Neuronal stem cell (in vitro differentiated cells): ENCODE measurements at regions not wholly inside any gene's neighbourhood (a gene's known extent, or its start where the extent isn't known, plus 50 kb on each side); places are given as distances from the start of the nearest gene placed in this dataset.

Source experiments
- DNase-seq: peaks from one replicate; pipeline ENCODE4 v3.0.0-alpha.2; 2013; ENCODE audit warnings: low spot score
- H2AFZ ChIP-seq: one replicate; pipeline ENCODE4 v1.6.1; 2013; ENCODE audit warnings: mild to moderate bottlenecking, low read length, inconsistent platforms
- H2AK5ac ChIP-seq: 2 replicates; pipeline ENCODE4 v1.6.1; 2013; ENCODE audit warnings: low read depth, mild to moderate bottlenecking, inconsistent platforms, low read length, moderate library complexity, mixed read lengths
- H2BK120ac ChIP-seq: 2 replicates; pipeline ENCODE4 v1.6.1; 2013; ENCODE audit warnings: low read depth, mild to moderate bottlenecking, inconsistent platforms, low read length, moderate library complexity, mixed read lengths
- H2BK12ac ChIP-seq: one replicate; pipeline ENCODE4 v1.6.1; 2013; ENCODE audit warnings: low read length, inconsistent platforms
- H2BK15ac ChIP-seq: 2 replicates; pipeline ENCODE4 v1.6.1; 2013; ENCODE audit warnings: mild to moderate bottlenecking, low read length, inconsistent platforms, mixed read lengths
- H2BK5ac ChIP-seq: one replicate; pipeline ENCODE4 v1.6.1; 2013; ENCODE audit warnings: inconsistent platforms, mild to moderate bottlenecking, low read length, moderate library complexity
- H3K14ac ChIP-seq: one replicate; pipeline ENCODE4 v1.6.1; 2013; ENCODE audit warnings: low read length, inconsistent platforms
- H3K18ac ChIP-seq: 2 replicates; pipeline ENCODE4 v1.6.1; 2013; ENCODE audit warnings: low read length, inconsistent platforms
- H3K23ac ChIP-seq: 2 replicates; pipeline ENCODE4 v1.6.1; 2013; ENCODE audit warnings: low read depth, mild to moderate bottlenecking, mixed read lengths, low read length, inconsistent platforms; ENCODE audit not compliant: poor library complexity
- H3K27ac ChIP-seq: replicated peaks from 3 replicates; pipeline ENCODE4 v1.5.1; 2013; ENCODE audit warnings: low read length, inconsistent platforms
- H3K27me3 ChIP-seq, 3 experiments: 2 replicates each; pipeline ENCODE4 v1.6.1; 2013; ENCODE audit warnings: low read length in 3 of 3, mild to moderate bottlenecking in 2 of 3, inconsistent platforms in 1 of 3, low read depth in 1 of 3, mixed read lengths in 1 of 3, moderate library complexity in 1 of 3; ENCODE audit not compliant: control insufficient read depth in 3 of 3, insufficient read depth in 3 of 3
- H3K36me3 ChIP-seq, 2 donors: replicated peaks in 1 of 2; 2 replicates each; pipeline ENCODE4 v1.6.1; 2013; ENCODE audit warnings: low read length in 2 of 2; ENCODE audit not compliant: control insufficient read depth in 2 of 2, insufficient read depth in 2 of 2
- H3K4ac ChIP-seq: 2 replicates; pipeline ENCODE4 v1.6.1; 2013; ENCODE audit warnings: inconsistent platforms, mild to moderate bottlenecking, low read length, moderate library complexity
- H3K4me1 ChIP-seq, 2 donors: 1 replicate in 1 of 2; 2 replicates in 1 of 2; pipeline ENCODE4 v1.6.1; 2013; ENCODE audit warnings: low read length in 2 of 2, low read depth in 1 of 2; ENCODE audit not compliant: control insufficient read depth in 2 of 2, insufficient read depth in 1 of 2
- H3K4me2 ChIP-seq: one replicate; pipeline ENCODE4 v1.6.1; 2013; ENCODE audit warnings: mild to moderate bottlenecking, low read length, inconsistent platforms; ENCODE audit not compliant: insufficient read depth, poor library complexity, severe bottlenecking
- H3K4me3 ChIP-seq, 2 donors: 2 replicates each; pipeline ENCODE4 v1.5.1; 2013; ENCODE audit warnings: low read length in 2 of 2, mild to moderate bottlenecking in 2 of 2, inconsistent platforms in 1 of 2, moderate library complexity in 1 of 2
- H3K79me1 ChIP-seq: one replicate; pipeline ENCODE4 v1.6.1; 2013; ENCODE audit warnings: low read depth, mild to moderate bottlenecking, inconsistent platforms, low read length, moderate library complexity
- H3K9ac ChIP-seq: one replicate; pipeline ENCODE4 v1.6.1; 2013; ENCODE audit warnings: mild to moderate bottlenecking, low read depth, low read length, inconsistent platforms; ENCODE audit not compliant: poor library complexity
- H3K9me3 ChIP-seq, 2 donors: replicated peaks in 1 of 2; 2 replicates each; pipeline versions ENCODE3 to v1.6.1; 2013; ENCODE audit warnings: low read length in 2 of 2, mild to moderate bottlenecking in 2 of 2, inconsistent platforms in 1 of 2, low read depth in 1 of 2, mixed read lengths in 1 of 2, moderate library complexity in 1 of 2; ENCODE audit not compliant: control insufficient read depth in 2 of 2, insufficient read depth in 1 of 2
- H4K8ac ChIP-seq: one replicate; pipeline ENCODE4 v1.6.1; 2013; ENCODE audit warnings: low read depth, mild to moderate bottlenecking, inconsistent platforms, low read length, moderate library complexity
- H4K91ac ChIP-seq: one replicate; pipeline ENCODE4 v1.6.1; 2013; ENCODE audit warnings: low read length, low read depth, mild to moderate bottlenecking, inconsistent platforms; ENCODE audit not compliant: poor library complexity
- WGBS, 2 donors: extraction: QIAGEN DNeasy Blood & Tissue Kit; methylation state at CpG; one replicate each; pipeline ENCODE4 v1.1.7; 2013; ENCODE audit warnings: missing lambda C conversion rate in 2 of 2, mixed read lengths in 1 of 2; ENCODE audit not compliant: insufficient read length in 2 of 2, insufficient replicate concordance in 1 of 2; ENCODE audit errors: extremely low coverage in 2 of 2; 5-methylcytosine and 5-hydroxymethylcytosine counted together

- DNase-seq, result no peak
- no peak overlapping the region for H3K23ac ChIP-seq
- H2BK120ac ChIP-seq, result no peak overlapping the region
- no peaks in the 10 kb centered on the region for H3K36me3 ChIP-seq
- no CpG with 5 or more reads among the region's 5 CpGs for WGBS, 2 donors
- no peak overlapping the region for H3K18ac ChIP-seq
- no peak overlapping the region for H2BK12ac ChIP-seq
- H3K4me3 ChIP-seq, result no peak overlapping the region
- H3K27ac ChIP-seq, result no peak overlapping the region
- H2BK5ac ChIP-seq, result no peak overlapping the region
- H2AK5ac ChIP-seq, result no peak overlapping the region
- no peaks in the 10 kb centered on the region for H3K9me3 ChIP-seq
- no peak overlapping the region for H3K4ac ChIP-seq
- no peak overlapping the region for H4K91ac ChIP-seq
- H3K27me3 ChIP-seq, result no peaks in the 10 kb centered on the region
- H3K14ac ChIP-seq, result no peak overlapping the region
- H2AFZ ChIP-seq, result no peak overlapping the region
- peaks cover 0 to 4% of the 10 kb centered on the region in 2 donors for H3K4me1 ChIP-seq
- no peak overlapping the region for H2BK15ac ChIP-seq
- H3K79me1 ChIP-seq, result no peaks in the 10 kb centered on the region
- no peak overlapping the region for H3K4me2 ChIP-seq
- no peak overlapping the region for H3K9ac ChIP-seq
- no peak overlapping the region for H4K8ac ChIP-seq
Measured at GRCh38 chr5:68441309-68442073, 225.9 kb downstream of the PIK3R1 start.

GRCh38 chr5:68443091-68443490 lies 227.5 kb downstream of the PIK3R1 start:
- H4K8ac ChIP-seq, result no peak overlapping the region
- H3K4me1 ChIP-seq, result peaks cover 0 to 3% of the 10 kb centered on the region in 2 donors
- no peak overlapping the region for H2AFZ ChIP-seq
- WGBS, 2 donors, result no CpG with 5 or more reads among the region's 4 CpGs
- H3K18ac ChIP-seq, result no peak overlapping the region
- H3K4ac ChIP-seq, result no peak overlapping the region
- H2BK12ac ChIP-seq, result no peak overlapping the region
- no peaks in the 10 kb centered on the region for H3K36me3 ChIP-seq
- H3K79me1 ChIP-seq, result no peaks in the 10 kb centered on the region
- H2AK5ac ChIP-seq, result no peak overlapping the region
- no peak overlapping the region for H2BK120ac ChIP-seq
- no peak overlapping the region for H3K14ac ChIP-seq
- no peak overlapping the region for H3K4me2 ChIP-seq
- H3K4me3 ChIP-seq, result no peak overlapping the region
- H3K23ac ChIP-seq, result no peak overlapping the region
- no peak for DNase-seq
- no peaks in the 10 kb centered on the region for H3K9me3 ChIP-seq
- no peak overlapping the region for H3K9ac ChIP-seq
- no peak overlapping the region for H2BK5ac ChIP-seq
- H2BK15ac ChIP-seq, result no peak overlapping the region
- no peak overlapping the region for H4K91ac ChIP-seq
- no peaks in the 10 kb centered on the region for H3K27me3 ChIP-seq
- H3K27ac ChIP-seq, result no peak overlapping the region

GRCh38 chr5:68444048-68444447 lies 228.5 kb downstream of the PIK3R1 start:
- H3K4ac ChIP-seq, result no peak overlapping the region
- H3K79me1 ChIP-seq, result no peaks in the 10 kb centered on the region
- no peaks in the 10 kb centered on the region for H3K9me3 ChIP-seq
- no peak overlapping the region for H2BK5ac ChIP-seq
- peaks cover 0 to under 1% (median 0%) of the 10 kb centered on the region in 3 experiments for H3K27me3 ChIP-seq
- H4K8ac ChIP-seq, result no peak overlapping the region
- H3K18ac ChIP-seq, result no peak overlapping the region
- H2AFZ ChIP-seq, result no peak overlapping the region
- H2BK15ac ChIP-seq, result no peak overlapping the region
- H3K14ac ChIP-seq, result no peak overlapping the region
- no peak overlapping the region for H3K4me2 ChIP-seq
- H3K4me3 ChIP-seq, result no peak overlapping the region
- H2BK12ac ChIP-seq, result no peak overlapping the region
- no peak overlapping the region for H4K91ac ChIP-seq
- H3K23ac ChIP-seq, result no peak overlapping the region
- H3K27ac ChIP-seq, result no peak overlapping the region
- H3K36me3 ChIP-seq, result no peaks in the 10 kb centered on the region
- DNase-seq, result no peak
- H2BK120ac ChIP-seq, result no peak overlapping the region
- H3K9ac ChIP-seq, result no peak overlapping the region
- no CpG with 5 or more reads among the region's 1 CpG for WGBS, 2 donors
- H3K4me1 ChIP-seq, result peaks cover 0 to 3% of the 10 kb centered on the region in 2 donors
- H2AK5ac ChIP-seq, result no peak overlapping the region

GRCh38 chr5:68444833-68445232 lies 229.3 kb downstream of the PIK3R1 start:
- Histone ChIP-seq H2BK5ac (no peak overlapping the region), H2BK12ac (no peak overlapping the region), H3K4me3 (no peak overlapping the region), H2BK15ac (no peak overlapping the region), H3K27me3 (peaks cover 0 to 2% (median 0%) of the 10 kb centered on the region in 3 experiments), H3K9me3 (no peaks in the 10 kb centered on the region), H3K23ac (no peak overlapping the region), H3K4me1 (peaks cover 0 to 3% of the 10 kb centered on the region in 2 donors), H2BK120ac (no peak overlapping the region), H3K18ac (no peak overlapping the region), H4K91ac (no peak overlapping the region), H3K14ac (no peak overlapping the region), H3K4ac (no peak overlapping the region), H2AK5ac (no peak overlapping the region), H3K36me3 (no peaks in the 10 kb centered on the region), H4K8ac (no peak overlapping the region), H3K27ac (no peak overlapping the region), H3K9ac (no peak overlapping the region), H3K4me2 (no peak overlapping the region), H3K79me1 (no peaks in the 10 kb centered on the region), H2AFZ (no peak overlapping the region)
- no peak for DNase-seq
- WGBS, 2 donors, result no CpG with 5 or more reads among the region's 5 CpGs
